ENCODE measurements at regions not wholly inside any gene's neighbourhood (a gene's known extent, or its start where the extent isn't known, plus 50 kb on each side); places are given as distances from the start of the nearest gene placed in this dataset.
A peak's percentile ranks its signal among the peaks of the same experiment; 100 is the strongest.

DNA sequence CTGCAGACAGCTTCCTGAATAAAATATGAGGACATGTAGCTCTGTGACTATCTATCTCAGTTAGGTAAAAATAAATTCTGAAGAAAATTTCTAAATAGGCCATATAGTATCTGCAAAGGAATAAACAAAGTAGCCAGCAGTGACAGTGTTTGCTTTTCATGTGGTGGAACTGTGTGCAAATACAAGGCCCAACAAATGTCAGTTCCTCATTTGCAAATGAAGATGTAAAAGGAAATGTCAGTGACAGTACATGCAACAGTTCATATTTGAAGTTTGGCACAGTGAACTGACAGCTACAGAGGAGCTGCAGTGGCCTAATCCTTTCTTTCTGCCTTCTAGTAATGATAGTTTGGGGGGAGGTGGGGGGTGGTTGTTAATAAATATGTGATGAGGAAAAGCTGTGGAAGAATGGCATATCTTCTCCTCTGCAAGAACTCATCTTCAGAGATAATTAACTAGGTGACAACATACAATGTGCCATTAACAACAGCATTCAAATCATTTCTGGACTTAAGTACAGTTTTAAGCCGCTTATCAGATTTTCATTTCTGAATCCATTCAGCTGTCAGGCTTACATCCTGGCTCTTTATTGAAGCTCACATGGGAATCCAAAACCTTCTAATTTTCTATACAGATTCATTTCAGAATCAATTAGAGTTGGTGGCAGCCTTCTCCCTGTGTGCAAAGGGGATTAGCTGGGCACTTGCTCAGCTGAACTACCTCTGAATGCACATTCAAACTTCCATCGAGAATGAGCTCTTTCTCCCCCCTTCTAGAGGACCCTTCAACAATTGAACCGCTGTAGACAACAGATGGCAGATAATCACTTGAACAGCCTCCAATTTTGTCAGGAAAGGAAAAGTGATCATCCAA, 1059.0 kb upstream of the EPHA7 start:
- DNase-seq, result no peak
- H3K4me3 ChIP-seq (ENCODE audit: low read length in 3 of 3), result no peak overlapping the region
- no peak overlapping the region for H3K27ac ChIP-seq (ENCODE audit: low read depth in 2 of 2, low read length in 2 of 2)
- H3K27me3 ChIP-seq (ENCODE audit: control insufficient read depth, insufficient read depth, low read length), result no peaks in the 10 kb centered on the region
- no peak overlapping the region for H3K9ac ChIP-seq (ENCODE audit: low read length in 3 of 3)
- H3K9me3 ChIP-seq (ENCODE audit: control insufficient read depth in 2 of 3, insufficient read depth in 1 of 3, low read length in 3 of 3), result no peaks in the 10 kb centered on the region
- intact Hi-C loops (cut with DNase I), result no loop called here
- no peak for FAIRE-seq
- no peaks in the 10 kb centered on the region for H3K4me1 ChIP-seq (ENCODE audit: control insufficient read depth in 2 of 3, insufficient read depth in 2 of 3, low read depth in 1 of 3, low read length in 3 of 3)
- H3K36me3 ChIP-seq (ENCODE audit: control insufficient read depth in 2 of 3, insufficient read depth in 3 of 3, low read length in 3 of 3), result no peaks in the 10 kb centered on the region
- TF ChIP-seq, protein P1, sequence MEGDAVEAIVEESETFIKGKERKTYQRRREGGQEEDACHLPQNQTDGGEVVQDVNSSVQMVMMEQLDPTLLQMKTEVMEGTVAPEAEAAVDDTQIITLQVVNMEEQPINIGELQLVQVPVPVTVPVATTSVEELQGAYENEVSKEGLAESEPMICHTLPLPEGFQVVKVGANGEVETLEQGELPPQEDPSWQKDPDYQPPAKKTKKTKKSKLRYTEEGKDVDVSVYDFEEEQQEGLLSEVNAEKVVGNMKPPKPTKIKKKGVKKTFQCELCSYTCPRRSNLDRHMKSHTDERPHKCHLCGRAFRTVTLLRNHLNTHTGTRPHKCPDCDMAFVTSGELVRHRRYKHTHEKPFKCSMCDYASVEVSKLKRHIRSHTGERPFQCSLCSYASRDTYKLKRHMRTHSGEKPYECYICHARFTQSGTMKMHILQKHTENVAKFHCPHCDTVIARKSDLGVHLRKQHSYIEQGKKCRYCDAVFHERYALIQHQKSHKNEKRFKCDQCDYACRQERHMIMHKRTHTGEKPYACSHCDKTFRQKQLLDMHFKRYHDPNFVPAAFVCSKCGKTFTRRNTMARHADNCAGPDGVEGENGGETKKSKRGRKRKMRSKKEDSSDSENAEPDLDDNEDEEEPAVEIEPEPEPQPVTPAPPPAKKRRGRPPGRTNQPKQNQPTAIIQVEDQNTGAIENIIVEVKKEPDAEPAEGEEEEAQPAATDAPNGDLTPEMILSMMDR (IDR thresholded peaks at IDR 0.05; ENCODE audit: borderline replicate concordance, extremely low read depth, insufficient read depth), result no peak

GRCh38 chr6:94468830-94469229, 1049.5 kb upstream of the EPHA7 start:
- Histone ChIP-seq H3K4me1 (ENCODE audit: control insufficient read depth in 2 of 3, insufficient read depth in 2 of 3, low read depth in 1 of 3, low read length in 3 of 3) (no peaks in the 10 kb centered on the region), H3K9me3 (ENCODE audit: control insufficient read depth in 2 of 3, insufficient read depth in 1 of 3, low read length in 3 of 3) (no peaks in the 10 kb centered on the region), H3K27ac (ENCODE audit: low read depth in 2 of 2, low read length in 2 of 2) (no peak overlapping the region), H3K4me3 (ENCODE audit: low read length in 3 of 3) (no peak overlapping the region), H3K36me3 (ENCODE audit: control insufficient read depth in 2 of 3, insufficient read depth in 3 of 3, low read length in 3 of 3) (no peaks in the 10 kb centered on the region), H3K27me3 (ENCODE audit: control insufficient read depth, insufficient read depth, low read length) (no peaks in the 10 kb centered on the region), H3K9ac (ENCODE audit: low read length in 3 of 3) (no peak overlapping the region)
- TF ChIP-seq, protein P1 (IDR thresholded peaks at IDR 0.05; ENCODE audit: borderline replicate concordance, extremely low read depth, insufficient read depth), result no peak
- FAIRE-seq (no peak), DNase-seq (no peak)
- intact Hi-C loops (cut with DNase I), result no loop called here

DNA sequence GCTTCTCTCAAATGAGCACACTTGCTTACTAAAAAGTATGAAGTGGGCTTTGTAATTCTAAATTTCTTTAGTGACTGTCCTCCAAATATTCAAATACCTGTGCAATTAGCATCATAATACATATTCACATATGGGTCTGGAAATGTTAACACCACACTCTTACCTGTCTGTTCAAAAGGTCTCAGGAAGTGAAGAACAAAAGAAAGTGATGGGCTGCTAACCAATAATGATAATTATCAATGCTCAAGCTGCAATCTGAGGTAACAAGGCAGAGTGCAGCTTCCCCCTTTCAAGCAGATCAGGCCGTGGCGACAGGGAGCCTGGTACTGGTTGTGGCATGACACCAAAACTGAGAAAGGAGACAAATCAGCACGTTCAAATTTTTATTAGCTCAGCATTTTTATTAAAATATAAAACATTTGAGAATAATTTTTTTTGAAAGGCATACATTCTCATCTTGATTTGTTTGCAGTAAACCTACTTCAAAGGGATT, 1044.7 kb upstream of the EPHA7 start:
- no peak overlapping the region for H3K4me3 ChIP-seq (ENCODE audit: low read length in 3 of 3)
- H3K27me3 ChIP-seq (ENCODE audit: control insufficient read depth, insufficient read depth, low read length), result no peaks in the 10 kb centered on the region
- H3K9ac ChIP-seq (ENCODE audit: low read length in 3 of 3), result no peak overlapping the region
- no peaks in the 10 kb centered on the region for H3K9me3 ChIP-seq (ENCODE audit: control insufficient read depth in 2 of 3, insufficient read depth in 1 of 3, low read length in 3 of 3)
- no peaks in the 10 kb centered on the region for H3K4me1 ChIP-seq (ENCODE audit: control insufficient read depth in 2 of 3, insufficient read depth in 2 of 3, low read depth in 1 of 3, low read length in 3 of 3)
- no peak overlapping the region for H3K27ac ChIP-seq (ENCODE audit: low read depth in 2 of 2, low read length in 2 of 2)
- intact Hi-C loops (cut with DNase I), result no loop called here
- FAIRE-seq, result no peak
- peak in 1 of 5 donors; percentile 14 for DNase-seq
- no peaks in the 10 kb centered on the region for H3K36me3 ChIP-seq (ENCODE audit: control insufficient read depth in 2 of 3, insufficient read depth in 3 of 3, low read length in 3 of 3)
- TF ChIP-seq, protein P1 (IDR thresholded peaks at IDR 0.05; ENCODE audit: borderline replicate concordance, extremely low read depth, insufficient read depth), result no peak

All from kidney (tissue), 13 donors.